ENCODE measurements at regions not wholly inside any gene's neighbourhood (a gene's known extent, or its start where the extent isn't known, plus 50 kb on each side); places are given as distances from the start of the nearest gene placed in this dataset.

GRCh38 chr18:66438711-66439536 is 165.0 kb downstream of the CDH19 start:
- TF ChIP-seq, protein P1, sequence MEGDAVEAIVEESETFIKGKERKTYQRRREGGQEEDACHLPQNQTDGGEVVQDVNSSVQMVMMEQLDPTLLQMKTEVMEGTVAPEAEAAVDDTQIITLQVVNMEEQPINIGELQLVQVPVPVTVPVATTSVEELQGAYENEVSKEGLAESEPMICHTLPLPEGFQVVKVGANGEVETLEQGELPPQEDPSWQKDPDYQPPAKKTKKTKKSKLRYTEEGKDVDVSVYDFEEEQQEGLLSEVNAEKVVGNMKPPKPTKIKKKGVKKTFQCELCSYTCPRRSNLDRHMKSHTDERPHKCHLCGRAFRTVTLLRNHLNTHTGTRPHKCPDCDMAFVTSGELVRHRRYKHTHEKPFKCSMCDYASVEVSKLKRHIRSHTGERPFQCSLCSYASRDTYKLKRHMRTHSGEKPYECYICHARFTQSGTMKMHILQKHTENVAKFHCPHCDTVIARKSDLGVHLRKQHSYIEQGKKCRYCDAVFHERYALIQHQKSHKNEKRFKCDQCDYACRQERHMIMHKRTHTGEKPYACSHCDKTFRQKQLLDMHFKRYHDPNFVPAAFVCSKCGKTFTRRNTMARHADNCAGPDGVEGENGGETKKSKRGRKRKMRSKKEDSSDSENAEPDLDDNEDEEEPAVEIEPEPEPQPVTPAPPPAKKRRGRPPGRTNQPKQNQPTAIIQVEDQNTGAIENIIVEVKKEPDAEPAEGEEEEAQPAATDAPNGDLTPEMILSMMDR (conservative IDR thresholded peaks at IDR 0.05 in 1 of 2, IDR thresholded peaks at IDR 0.05 in 1 of 2; ENCODE audit: extremely low read depth in 1 of 2, insufficient read depth in 1 of 2, low read depth in 1 of 2, low read length in 2 of 2) = no peak
- TF ChIP-seq EZH2 (IDR thresholded peaks at IDR 0.05; ENCODE audit: borderline replicate concordance, low read length) = no peak

Data from mammary epithelial cell (primary cell).